K562 (cell line): ENCODE measurements at regions not wholly inside any gene's neighbourhood (a gene's known extent, or its start where the extent isn't known, plus 50 kb on each side); places are given as distances from the start of the nearest gene placed in this dataset.
"Not testable (repeated sequence)": the region's sequence is repeated elsewhere in the genome, so short reads cannot be mapped to it uniquely, and the experiment has no call there.

Source experiments
- ATAC-seq: fragments of 200-7000 bp; cut with Tn5 transposase; 3 replicates; pipeline ENCODE4 v1.9.1; 2020; ENCODE audit warnings: moderate library complexity
- BruUV-seq: library from RNA; stranded (reverse); fragments of 400-500 nt; replicated peaks from 2 replicates; lab custom pipeline; 2021; lab: Mats Ljungman, UMichigan
- CTCF ChIA-PET: fragments of 300-600 bp; formaldehyde crosslinking; extraction: SDS; loops from one replicate; lab custom pipeline; 2021; ENCODE audit warnings: low intra/inter-chr PET ratio; lab: Yijun Ruan, JAX
- POLR2A ChIA-PET: fragments of 300-600, 350-650 bp; sonication (Branson Sonifier 250); formaldehyde crosslinking; extraction: SDS; loops from one replicate; lab custom pipeline; 2021; ENCODE audit warnings: antibody characterized with exemption, inconsistent platforms; lab: Yijun Ruan, JAX
- DNase-seq, 4 experiments: peaks; one replicate each; pipeline versions ENCODE4 v3.0.0 to v3.0.0-alpha.2; 2011 to 2018; ENCODE audit warnings: low spot score in 3 of 4, mixed read lengths in 3 of 4; ENCODE audit errors: extremely low read depth in 1 of 4
- FAIRE-seq: peaks from 2 replicates; lab custom pipeline; 2011; peaks lifted over from hg19 to GRCh38; lab: Jason Lieb, UNC
- H2AFZ ChIP-seq: 2 replicates; pipeline ENCODE4 v1.6.0; 2011; ENCODE audit warnings: low read depth, low read length, control low read depth, inconsistent platforms
- H3K27ac ChIP-seq: fragments of 200-600 bp; 3 replicates; pipeline ENCODE4 v1.8.0; 2011; ENCODE audit warnings: low read depth, mild to moderate bottlenecking, control low read depth, inconsistent platforms, low read length, moderate library complexity, mixed read lengths; ENCODE audit errors: extremely low read depth
- H3K27me3 ChIP-seq, 2 experiments: fragments of 300-600 bp in 1 of 2; 2 replicates in 1 of 2; 3 replicates in 1 of 2; pipeline versions ENCODE4 v1.6.0 to v1.8.0; 2011; ENCODE audit warnings: inconsistent platforms in 2 of 2, low read length in 2 of 2, mild to moderate bottlenecking in 1 of 2, mixed read lengths in 1 of 2, moderate library complexity in 1 of 2; ENCODE audit not compliant: control insufficient read depth in 2 of 2, insufficient read depth in 2 of 2
- H3K36me3 ChIP-seq: fragments of 300-600 bp; 3 replicates; pipeline ENCODE4 v1.8.0; 2011; ENCODE audit warnings: mild to moderate bottlenecking, low read length, inconsistent platforms; ENCODE audit not compliant: control insufficient read depth, insufficient read depth
- H3K4me1 ChIP-seq, 2 experiments: fragments of 200-600 bp in 1 of 2; replicated peaks in 1 of 2; 2 replicates in 1 of 2; 3 replicates in 1 of 2; pipeline versions ENCODE4 v1.5.1 to v1.8.0; 2011; ENCODE audit warnings: inconsistent platforms in 2 of 2, low read length in 2 of 2, mild to moderate bottlenecking in 1 of 2, mixed read lengths in 1 of 2, moderate library complexity in 1 of 2; ENCODE audit not compliant: control insufficient read depth in 2 of 2, insufficient read depth in 2 of 2
- H3K4me2 ChIP-seq: 2 replicates; pipeline ENCODE4 v1.6.1; 2011; ENCODE audit warnings: low read length, control low read depth, inconsistent platforms, mixed read lengths; ENCODE audit not compliant: insufficient read depth
- H3K4me3 ChIP-seq: fragments of 200-600 bp; sonication (generic), shearing (Covaris generic); 2 replicates; pipeline ENCODE4 v1.5.1; 2016; ENCODE audit warnings: control low read depth, inconsistent platforms
- H3K79me2 ChIP-seq: fragments of 200-600 bp; 3 replicates; pipeline ENCODE4 v1.8.0; 2011; ENCODE audit warnings: low read length, inconsistent platforms; ENCODE audit not compliant: control insufficient read depth, insufficient read depth
- H3K9ac ChIP-seq, 2 experiments: 2 replicates each; pipeline versions ENCODE4 v1.6.0 to v1.6.1; 2011; ENCODE audit warnings: low read depth in 2 of 2, low read length in 2 of 2, control low read depth in 1 of 2, inconsistent platforms in 1 of 2, mild to moderate bottlenecking in 1 of 2, mixed read lengths in 1 of 2; ENCODE audit not compliant: insufficient read depth in 1 of 2
- H3K9me1 ChIP-seq: one replicate; pipeline ENCODE4 v1.6.0; 2011; ENCODE audit warnings: inconsistent platforms, mild to moderate bottlenecking, low read length, moderate library complexity; ENCODE audit not compliant: control insufficient read depth, insufficient read depth
- H3K9me3 ChIP-seq: replicated peaks from 2 replicates; pipeline ENCODE4 v1.5.1; 2011; ENCODE audit warnings: low read depth, low read length, inconsistent platforms; ENCODE audit not compliant: control insufficient read depth, insufficient read depth
- H4K20me1 ChIP-seq: replicated peaks from 2 replicates; pipeline ENCODE4 v1.6.1; 2011; ENCODE audit warnings: low read length, inconsistent platforms, mixed read lengths; ENCODE audit not compliant: control insufficient read depth, insufficient read depth
- WGBS: fragments of 100-300 bp; shearing (Covaris generic); methylation state at CpG from one replicate; pipeline ENCODE4 v1.1.6; 2016; ENCODE audit warnings: low coverage, mixed read lengths; ENCODE audit not compliant: insufficient coverage; ENCODE audit errors: missing lambda C conversion rate; 5-methylcytosine and 5-hydroxymethylcytosine counted together
- in situ Hi-C: fragments of 300-500 bp; cut with MboI; formaldehyde crosslinking; loops from 4 replicates; pipeline ENCODE4 v1.15.0; 2018; ENCODE audit warnings: inconsistent platforms, mixed read lengths
- intact Hi-C: fragments of 100-400 bp; cut with micrococcal nuclease; formaldehyde crosslinking; loops from 2 replicates; pipeline ENCODE4 v1.14.2; 2022

- CTCF ChIA-PET, in situ Hi-C loops, BruUV-seq, H4K20me1 ChIP-seq, H3K79me2 ChIP-seq, H3K9me3 ChIP-seq, intact Hi-C loops, H2AFZ ChIP-seq, H3K36me3 ChIP-seq, H3K4me1 ChIP-seq, DNase-seq, POLR2A ChIA-PET, H3K27me3 ChIP-seq, ATAC-seq, FAIRE-seq, H3K4me2 ChIP-seq, H3K9me1 ChIP-seq, H3K27ac ChIP-seq, H3K4me3 ChIP-seq, H3K9ac ChIP-seq: not testable (repeated sequence)
- 4% methylated on average over 17 of the region's 30 CpGs for WGBS
Measured at GRCh38 chr14:105643406-105644052, 117.1 kb downstream of the TMEM121 start.

GRCh38 chr14:105644053-105644435 lies 117.7 kb downstream of the TMEM121 start:
- H3K4me1 ChIP-seq, H3K4me3 ChIP-seq, H3K27me3 ChIP-seq, H4K20me1 ChIP-seq, H3K9me1 ChIP-seq, H3K9me3 ChIP-seq, FAIRE-seq, H3K79me2 ChIP-seq, BruUV-seq, H3K4me2 ChIP-seq, in situ Hi-C loops, H3K9ac ChIP-seq, intact Hi-C loops, H3K27ac ChIP-seq, DNase-seq, POLR2A ChIA-PET, ATAC-seq, H3K36me3 ChIP-seq, H2AFZ ChIP-seq, CTCF ChIA-PET: not testable (repeated sequence)
- WGBS = 13% methylated on average over 6 of the region's 11 CpGs

GRCh38 chr14:105644457-105644856 lies 118.1 kb downstream of the TMEM121 start:
- H3K4me1 ChIP-seq, H2AFZ ChIP-seq, H3K9me1 ChIP-seq, BruUV-seq, CTCF ChIA-PET, H3K9ac ChIP-seq, H3K4me2 ChIP-seq, H3K27me3 ChIP-seq, intact Hi-C loops, FAIRE-seq, ATAC-seq, H3K36me3 ChIP-seq, H3K27ac ChIP-seq, H3K79me2 ChIP-seq, H3K9me3 ChIP-seq, DNase-seq, POLR2A ChIA-PET, H4K20me1 ChIP-seq, H3K4me3 ChIP-seq, in situ Hi-C loops: not testable (repeated sequence)
- 5% methylated on average over 11 of the region's 19 CpGs for WGBS

- H3K4me2 ChIP-seq, H3K27me3 ChIP-seq, DNase-seq, H4K20me1 ChIP-seq, intact Hi-C loops, H3K79me2 ChIP-seq, H3K9me1 ChIP-seq, FAIRE-seq, H3K4me1 ChIP-seq, H3K27ac ChIP-seq, H3K9me3 ChIP-seq, H2AFZ ChIP-seq, H3K4me3 ChIP-seq, in situ Hi-C loops, ATAC-seq, H3K9ac ChIP-seq, BruUV-seq, CTCF ChIA-PET, H3K36me3 ChIP-seq, POLR2A ChIA-PET: not testable (repeated sequence)
- no CpG with 5 or more reads among the region's 14 CpGs for WGBS
Measured at GRCh38 chr14:105644891-105645290, 118.5 kb downstream of the TMEM121 start.
